ENCODE measurements at regions not wholly inside any gene's neighbourhood (a gene's known extent, or its start where the extent isn't known, plus 50 kb on each side); places are given as distances from the start of the nearest gene placed in this dataset.
"Not testable (repeated sequence)": the region's sequence is repeated elsewhere in the genome, so short reads cannot be mapped to it uniquely, and the experiment has no call there.

DNA sequence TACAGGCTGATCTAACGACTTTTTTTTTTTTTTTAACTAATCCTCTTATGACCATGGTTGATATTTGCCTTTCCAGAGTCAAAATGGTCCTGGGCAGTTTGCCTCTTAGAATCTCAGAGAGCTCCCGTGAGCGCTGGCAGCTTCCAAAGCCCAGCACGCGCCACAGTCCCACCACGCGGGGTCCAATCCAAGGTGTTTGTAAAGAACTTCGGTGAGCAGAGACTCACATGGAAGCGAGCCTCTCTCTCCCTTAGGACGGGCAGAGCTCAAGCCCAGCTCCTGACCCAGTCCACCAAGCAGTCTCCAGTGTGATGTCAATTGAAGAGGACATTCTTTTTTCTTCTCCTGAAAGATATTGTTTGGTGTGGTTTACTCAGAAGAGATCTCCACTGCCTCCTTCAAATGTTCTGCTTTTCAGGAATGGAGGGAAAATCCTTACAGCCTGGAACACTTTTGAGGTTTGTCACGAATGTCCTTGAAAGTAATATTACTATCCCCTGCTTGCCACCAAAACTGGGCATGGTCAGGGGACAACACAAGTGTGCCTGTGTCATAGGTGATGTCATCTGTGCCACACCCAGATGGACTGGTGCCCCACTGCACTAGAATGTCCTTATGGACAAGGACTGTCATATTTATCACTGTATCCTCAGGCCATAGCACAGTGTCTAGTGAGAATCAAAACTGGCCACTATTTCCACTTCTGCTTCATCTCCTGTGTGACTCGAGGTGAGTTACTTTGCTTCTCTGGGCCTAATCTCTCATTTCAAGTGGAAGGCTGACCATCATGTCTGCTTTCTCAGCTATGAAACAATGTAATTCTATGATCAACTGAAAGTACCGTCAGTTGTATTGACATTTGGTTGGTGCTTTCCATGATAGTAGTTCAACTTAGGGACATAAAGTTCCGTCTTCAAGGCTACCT is 97.4 kb upstream of the EDEM3 start:
- no peak for DNase-seq

GRCh38 chr1:184843732-184844495 is 89.3 kb upstream of the EDEM3 start:
- peak; percentile 89 for DNase-seq

DNA sequence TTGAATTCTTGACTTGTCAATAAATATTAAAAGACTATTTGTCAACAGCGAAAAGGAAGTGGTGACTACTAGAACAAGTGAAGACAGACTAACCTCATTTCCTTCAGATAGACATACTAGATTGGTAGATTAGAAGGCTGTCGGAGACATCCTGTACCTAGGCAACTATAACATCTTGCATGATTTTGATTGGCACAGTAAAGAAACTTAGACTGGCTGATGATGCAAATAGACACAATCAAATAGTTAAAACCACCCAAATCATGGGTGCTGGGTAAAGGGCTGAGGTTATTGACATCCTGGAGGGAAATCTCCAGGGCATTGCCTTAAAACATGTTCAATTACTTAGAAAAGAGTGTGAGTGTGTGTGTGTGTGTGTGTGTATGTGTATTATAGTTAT is 85.9 kb upstream of the EDEM3 start:
- no peak for DNase-seq

- DNase-seq, result peak; percentile 50
These were observed 83.9 kb upstream of the EDEM3 start for GRCh38 chr1:184838504-184838951.

DNA sequence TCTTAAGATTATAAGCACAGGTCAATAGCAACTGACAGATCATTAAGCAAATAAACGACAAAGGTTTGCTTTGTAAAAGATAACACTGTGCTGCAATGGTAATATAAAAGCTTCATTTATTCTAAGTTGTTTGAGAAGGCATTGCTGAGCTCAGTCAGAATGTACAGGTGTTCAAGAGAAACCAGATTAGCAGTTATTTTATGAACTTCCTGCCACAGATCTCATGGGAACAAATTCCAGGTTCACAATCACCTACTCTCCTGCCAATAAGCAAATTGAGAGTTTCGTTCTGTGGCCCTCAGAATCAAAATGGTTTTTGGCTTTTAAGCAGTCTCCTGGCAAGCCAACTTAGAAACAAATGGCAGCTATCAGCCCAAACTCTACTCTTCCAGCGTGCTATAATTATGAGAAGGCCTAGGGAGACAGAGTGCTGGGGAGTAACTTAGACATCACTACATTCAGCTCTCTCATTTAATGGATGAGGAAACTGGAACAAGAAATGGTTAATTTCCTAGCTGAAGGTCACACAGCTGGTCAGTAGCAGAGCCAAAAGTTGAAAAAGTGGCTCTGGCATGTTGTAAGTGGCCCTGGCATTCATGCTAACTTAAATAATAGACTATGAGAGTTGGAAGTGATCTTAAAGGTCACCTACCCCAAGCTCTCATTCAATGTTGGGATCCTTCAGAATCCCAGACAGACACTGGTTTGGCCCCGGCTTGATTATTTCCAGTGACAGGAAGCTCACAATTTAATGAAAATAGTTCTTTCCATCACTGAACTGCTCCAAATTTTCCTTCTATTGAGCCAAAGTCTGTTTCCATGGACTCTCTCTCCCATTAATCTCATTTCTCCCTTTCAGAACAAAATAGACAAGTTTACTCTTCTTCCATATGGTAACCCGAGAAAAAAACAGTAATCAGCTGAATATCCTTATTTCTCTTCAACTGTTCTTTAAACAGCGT is 82.6 kb upstream of the EDEM3 start:
- no peak for DNase-seq

- DNase-seq, result no peak
These were observed 81.5 kb upstream of the EDEM3 start for GRCh38 chr1:184836141-184836540.

DNA sequence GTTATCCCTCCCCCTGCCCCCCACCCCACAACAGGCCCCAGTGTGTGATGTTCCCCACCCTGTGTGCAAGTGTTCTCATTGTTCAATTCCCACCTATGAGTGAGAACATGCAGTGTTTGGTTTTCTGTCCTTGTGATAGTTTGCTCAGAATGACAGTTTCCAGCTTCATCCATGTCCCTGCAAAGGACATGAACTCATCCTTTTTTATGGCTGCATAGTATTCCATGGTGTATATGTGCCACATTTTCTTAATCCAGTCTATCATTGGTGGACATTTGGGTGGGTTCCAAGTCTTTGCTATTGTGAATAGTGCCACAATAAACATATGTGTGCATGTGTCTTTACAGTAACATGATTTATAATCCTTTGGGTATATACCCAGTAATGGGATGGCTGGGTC is 79.3 kb upstream of the EDEM3 start:
- not testable (repeated sequence) for DNase-seq

DNA sequence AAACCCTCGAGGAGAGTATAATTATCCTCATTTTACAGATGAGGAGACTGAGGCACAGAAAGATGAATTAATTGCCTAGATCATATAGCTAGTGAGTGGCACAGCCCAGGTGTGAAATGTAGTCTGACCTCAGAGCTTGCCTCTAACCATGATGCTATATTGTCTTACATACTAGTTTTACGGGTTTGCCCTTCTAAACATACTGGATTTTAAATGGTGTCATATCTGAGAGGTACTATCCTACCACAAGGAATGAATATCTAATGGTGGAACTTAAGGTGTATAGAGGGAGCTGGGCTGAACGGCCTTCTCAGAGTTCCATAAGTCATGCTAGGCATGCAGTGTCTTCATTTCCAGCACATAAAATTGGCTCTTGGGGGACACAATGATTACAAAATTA is 77.9 kb upstream of the EDEM3 start:
- no peak for DNase-seq

GRCh38 chr1:184829496-184829895 is 74.8 kb upstream of the EDEM3 start:
- DNase-seq, result not testable (repeated sequence)

GRCh38 chr1:184828369-184828717 is 73.7 kb upstream of the EDEM3 start:
- DNase-seq, result no peak

- no peak for DNase-seq
These were observed 73.1 kb upstream of the EDEM3 start for GRCh38 chr1:184827600-184828368.

DNA sequence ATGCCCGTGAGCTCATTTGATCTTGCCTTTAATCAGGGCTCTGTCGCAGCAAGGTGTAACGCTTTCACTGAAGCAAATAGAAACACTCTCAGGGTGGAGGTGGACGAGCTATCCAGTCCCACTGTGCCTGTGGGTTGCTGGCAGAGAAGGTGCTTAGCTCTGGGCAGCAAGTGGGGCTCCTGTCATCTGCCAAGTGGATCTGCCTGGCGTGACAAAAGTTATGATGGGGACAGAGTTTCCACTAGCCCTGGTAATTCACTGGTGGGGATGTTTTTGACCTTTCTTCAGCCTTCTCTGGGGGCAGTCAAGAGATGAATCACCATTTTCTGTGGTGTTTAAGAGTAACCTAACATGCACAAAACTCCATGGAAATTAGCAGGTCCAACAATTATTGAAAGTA is 71.3 kb upstream of the EDEM3 start:
- no peak for DNase-seq

GRCh38 chr1:184825571-184825970 is 70.9 kb upstream of the EDEM3 start:
- DNase-seq, result peak; percentile 66

GRCh38 chr1:184824691-184825323 is 70.1 kb upstream of the EDEM3 start:
- DNase-seq, result peak; percentile 16

- DNase-seq, result no peak
These were observed 68.4 kb upstream of the EDEM3 start for GRCh38 chr1:184823080-184823479.

- DNase-seq, result no peak
These were observed 67.6 kb upstream of the EDEM3 start for GRCh38 chr1:184822267-184822666.

- no peak for DNase-seq
These were observed 67.0 kb upstream of the EDEM3 start for GRCh38 chr1:184821658-184822057.

- DNase-seq, result no peak
These were observed 66.3 kb upstream of the EDEM3 start for GRCh38 chr1:184820956-184821355.

DNA sequence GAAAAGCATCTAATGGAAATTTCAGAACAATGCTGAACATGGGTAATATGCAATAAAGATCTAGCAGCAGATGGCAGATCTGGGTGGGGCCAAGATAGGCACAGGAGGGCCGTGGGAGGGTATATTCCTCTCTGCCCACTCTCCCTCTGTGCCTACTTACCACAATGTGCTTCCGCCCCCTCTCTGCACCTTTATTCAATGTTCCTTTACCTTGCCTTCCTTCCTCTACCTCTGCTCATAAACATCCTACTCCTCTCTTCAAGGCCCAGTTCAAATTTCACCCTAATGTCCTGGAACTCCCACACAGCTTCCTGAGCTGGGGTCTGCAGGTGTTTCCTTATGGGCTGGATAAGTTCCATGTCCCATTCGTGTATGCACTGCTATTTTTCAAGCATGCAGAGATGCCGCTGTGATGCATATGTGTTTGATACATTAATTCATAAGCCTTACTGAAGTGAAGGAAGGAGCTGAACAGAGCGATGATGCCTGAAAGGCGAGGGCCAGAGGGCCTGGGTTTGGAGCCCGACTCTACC is 65.6 kb upstream of the EDEM3 start:
- DNase-seq, result no peak

GRCh38 chr1:184818646-184819045 is 64.0 kb upstream of the EDEM3 start:
- DNase-seq, result no peak

DNA sequence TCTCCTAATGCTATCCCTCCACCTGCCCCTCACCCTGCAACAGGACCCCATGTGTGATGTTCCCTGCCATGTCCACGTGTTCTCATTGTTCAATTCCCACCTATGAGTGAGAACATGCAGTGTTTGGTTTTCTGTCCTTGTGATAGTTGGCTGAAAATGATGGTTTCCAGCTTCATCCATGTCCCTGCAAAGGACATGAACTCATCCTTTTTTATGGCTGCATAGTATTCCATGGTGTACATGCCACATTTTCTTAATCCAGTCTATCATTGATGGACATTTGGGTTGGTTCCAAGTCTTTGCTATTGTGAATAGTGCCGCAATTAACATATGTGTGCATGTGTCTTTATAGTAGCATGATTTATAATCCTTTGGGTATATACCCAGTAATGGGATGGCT is 62.3 kb upstream of the EDEM3 start:
- DNase-seq, result not testable (repeated sequence)

Measured in OCI-M1 (cell line).